Fibroblast of villous mesenchyme (primary cell): ENCODE measurements at regions not wholly inside any gene's neighbourhood (a gene's known extent, or its start where the extent isn't known, plus 50 kb on each side); places are given as distances from the start of the nearest gene placed in this dataset.
A peak's percentile ranks its signal among the peaks of the same experiment; 100 is the strongest.

ENCODE experiments used
- DNase-seq: peaks from one replicate; pipeline ENCODE4 v3.0.0-alpha.2; 2010; ENCODE audit warnings: low read depth
- H3K4me3 ChIP-seq: 2 replicates; pipeline ENCODE4 v1.5.1; 2011; ENCODE audit warnings: low read depth, mild to moderate bottlenecking, low read length
- CTCF ChIP-seq: IDR thresholded peaks from 2 replicates; pipeline ENCODE4 v1.5.1; 2012; ENCODE audit warnings: low read depth, mild to moderate bottlenecking, low read length; ENCODE audit not compliant: insufficient read depth

GRCh38 chr6:141451511-141452353 is 681.0 kb upstream of the GJE1 start:
- no peak overlapping the region for H3K4me3 ChIP-seq
- no peak for TF ChIP-seq CTCF
- peak; percentile 45 for DNase-seq

GRCh38 chr6:141451181-141451510 is 681.6 kb upstream of the GJE1 start:
- TF ChIP-seq CTCF = no peak
- H3K4me3 ChIP-seq = no peak overlapping the region

GRCh38 chr6:141445928-141446628 is 686.6 kb upstream of the GJE1 start:
- DNase-seq = no peak
- H3K4me3 ChIP-seq = no peak overlapping the region
- TF ChIP-seq CTCF = no peak

More at GRCh38 chr6:141451181-141451510, 681.6 kb upstream of the GJE1 start:
- no peak for DNase-seq

- no peak for DNase-seq
- no peak for TF ChIP-seq CTCF
- no peak overlapping the region for H3K4me3 ChIP-seq
Observed at GRCh38 chr6:141443668-141444289, 688.9 kb upstream of the GJE1 start.

GRCh38 chr6:141443032-141443431 is 689.7 kb upstream of the GJE1 start:
- TF ChIP-seq CTCF = no peak
- no peak overlapping the region for H3K4me3 ChIP-seq
- no peak for DNase-seq

GRCh38 chr6:141439513-141439912 is 693.2 kb upstream of the GJE1 start:
- H3K4me3 ChIP-seq = no peak overlapping the region
- no peak for TF ChIP-seq CTCF
- no peak for DNase-seq
